C1 segment of cervical spinal cord (tissue), 14 donors: ENCODE measurements at regions not wholly inside any gene's neighbourhood (a gene's known extent, or its start where the extent isn't known, plus 50 kb on each side); places are given as distances from the start of the nearest gene placed in this dataset.

Experiments used
- DNase-seq, 14 donors: peaks; one replicate each; lab custom pipeline; 2025; lab: John Stamatoyannopoulos, UW

GRCh38 chr22:49569286-49570031 lies 258.2 kb downstream of the BRD1 start:
- no peak for DNase-seq

GRCh38 chr22:49568751-49569285 lies 258.9 kb downstream of the BRD1 start:
- no peak for DNase-seq

GRCh38 chr22:49567899-49568750 lies 259.5 kb downstream of the BRD1 start:
- no peak for DNase-seq

GRCh38 chr22:49566693-49567092 lies 261.0 kb downstream of the BRD1 start:
- DNase-seq: no peak

GRCh38 chr22:49566141-49566541 lies 261.5 kb downstream of the BRD1 start:
- no peak for DNase-seq

- no peak for DNase-seq
Measured at GRCh38 chr22:49565516-49565855, 262.2 kb downstream of the BRD1 start.

- DNase-seq: no peak
Measured at GRCh38 chr22:49564666-49565515, 262.8 kb downstream of the BRD1 start.

GRCh38 chr22:49564054-49564453 lies 263.6 kb downstream of the BRD1 start:
- no peak for DNase-seq

- no peak for DNase-seq
Measured at GRCh38 chr22:49562685-49563249, 264.9 kb downstream of the BRD1 start.

GRCh38 chr22:49561976-49562375 lies 265.7 kb downstream of the BRD1 start:
- DNase-seq: no peak

GRCh38 chr22:49561338-49561737 lies 266.3 kb downstream of the BRD1 start:
- no peak for DNase-seq

GRCh38 chr22:49555526-49555925 lies 272.1 kb downstream of the BRD1 start:
- no peak for DNase-seq

- DNase-seq: no peak
Measured at GRCh38 chr22:49554741-49555140, 272.9 kb downstream of the BRD1 start.

- no peak for DNase-seq
Measured at GRCh38 chr22:49554296-49554625, 273.4 kb downstream of the BRD1 start.

- no peak for DNase-seq
Measured at GRCh38 chr22:49553518-49554295, 274.0 kb downstream of the BRD1 start.

- DNase-seq: no peak
Measured at GRCh38 chr22:49553076-49553475, 274.6 kb downstream of the BRD1 start.

GRCh38 chr22:49551897-49552614 lies 275.6 kb downstream of the BRD1 start:
- DNase-seq: no peak

GRCh38 chr22:49551446-49551845 lies 276.2 kb downstream of the BRD1 start:
- no peak for DNase-seq

- DNase-seq: no peak
Measured at GRCh38 chr22:49550766-49551362, 276.8 kb downstream of the BRD1 start.

GRCh38 chr22:49550141-49550430 lies 277.6 kb downstream of the BRD1 start:
- no peak for DNase-seq
